HEK293T (cell line): ENCODE measurements at regions not wholly inside any gene's neighbourhood (a gene's known extent, or its start where the extent isn't known, plus 50 kb on each side); places are given as distances from the start of the nearest gene placed in this dataset.
"Not testable (repeated sequence)": the region's sequence is repeated elsewhere in the genome, so short reads cannot be mapped to it uniquely, and the experiment has no call there.

Experiments used
- CTCF ChIA-PET: fragments of 350-600 bp; formaldehyde crosslinking; extraction: SDS; loops from one replicate; lab custom pipeline; 2021; ENCODE audit warnings: antibody characterized with exemption, inconsistent platforms; lab: Yijun Ruan, JAX
- POLR2A ChIA-PET: fragments of 350-600 bp; formaldehyde crosslinking; extraction: SDS; loops from one replicate; lab custom pipeline; 2020; ENCODE audit warnings: antibody characterized with exemption, inconsistent platforms; lab: Yijun Ruan, JAX
- DNase-seq: peaks from one replicate; pipeline ENCODE4 v3.0.0; 2012; ENCODE audit warnings: mixed read lengths; ENCODE audit errors: extremely low spot score
- ARNT ChIP-seq: fragments of 450-650 bp; IDR thresholded peaks from 2 replicates; pipeline ENCODE4 v1.6.1; 2017; ENCODE audit warnings: mild to moderate bottlenecking
- BHLHE40 ChIP-seq: fragments of 450-650 bp; IDR thresholded peaks from 2 replicates; pipeline ENCODE4 v1.6.1; 2016; ENCODE audit warnings: mild to moderate bottlenecking, moderate library complexity, borderline replicate concordance
- CTBP1 ChIP-seq: fragments of 450-650 bp; IDR thresholded peaks from 2 replicates; pipeline ENCODE4 v1.6.1; 2016; ENCODE audit warnings: borderline replicate concordance
- ELF4 ChIP-seq: fragments of 450-650 bp; IDR thresholded peaks from 2 replicates; pipeline ENCODE4 v1.6.1; 2017; ENCODE audit warnings: antibody characterized with exemption
- FOXA1 ChIP-seq: fragments of 450-650 bp; IDR thresholded peaks from 2 replicates; pipeline ENCODE4 v1.6.1; 2016; ENCODE audit warnings: mild to moderate bottlenecking
- FOXK2 ChIP-seq: fragments of 450-650 bp; IDR thresholded peaks from 2 replicates; pipeline ENCODE4 v1.6.1; 2016; ENCODE audit warnings: mild to moderate bottlenecking
- FOXM1 ChIP-seq: fragments of 450-650 bp; IDR thresholded peaks from 2 replicates; pipeline ENCODE4 v1.6.1; 2017; ENCODE audit warnings: mild to moderate bottlenecking, borderline replicate concordance
- HDGF ChIP-seq: fragments of 450-650 bp; IDR thresholded peaks from 2 replicates; pipeline ENCODE4 v1.6.1; 2017; ENCODE audit warnings: antibody characterized with exemption, borderline replicate concordance
- L3MBTL2 ChIP-seq: fragments of 450-650 bp; conservative IDR thresholded peaks from 2 replicates; pipeline ENCODE4 v1.6.1; 2016; ENCODE audit warnings: mild to moderate bottlenecking
- LEF1 ChIP-seq: fragments of 450-650 bp; IDR thresholded peaks from 2 replicates; pipeline ENCODE4 v1.6.1; 2017; ENCODE audit warnings: mild to moderate bottlenecking, borderline replicate concordance
- NFRKB ChIP-seq: fragments of 450-650 bp; IDR thresholded peaks from 2 replicates; pipeline ENCODE4 v1.6.1; 2016; ENCODE audit warnings: mild to moderate bottlenecking, moderate library complexity
- SP1 ChIP-seq: fragments of 450-650 bp; IDR thresholded peaks from 2 replicates; pipeline ENCODE4 v1.6.1; 2017
- SUZ12 ChIP-seq: fragments of 450-650 bp; IDR thresholded peaks from 2 replicates; pipeline ENCODE4 v1.6.1; 2016; ENCODE audit warnings: mild to moderate bottlenecking
- TARDBP ChIP-seq: fragments of 450-650 bp; IDR thresholded peaks from 2 replicates; pipeline ENCODE4 v1.6.1; 2016
- ZNF384 ChIP-seq: fragments of 450-650 bp; IDR thresholded peaks from 2 replicates; pipeline ENCODE4 v1.6.1; 2016
- TF ChIP-seq, protein P1 (sequence below): fragments of 450-650 bp; IDR thresholded peaks from 2 replicates; pipeline ENCODE4 v1.6.1; 2016

DNA sequence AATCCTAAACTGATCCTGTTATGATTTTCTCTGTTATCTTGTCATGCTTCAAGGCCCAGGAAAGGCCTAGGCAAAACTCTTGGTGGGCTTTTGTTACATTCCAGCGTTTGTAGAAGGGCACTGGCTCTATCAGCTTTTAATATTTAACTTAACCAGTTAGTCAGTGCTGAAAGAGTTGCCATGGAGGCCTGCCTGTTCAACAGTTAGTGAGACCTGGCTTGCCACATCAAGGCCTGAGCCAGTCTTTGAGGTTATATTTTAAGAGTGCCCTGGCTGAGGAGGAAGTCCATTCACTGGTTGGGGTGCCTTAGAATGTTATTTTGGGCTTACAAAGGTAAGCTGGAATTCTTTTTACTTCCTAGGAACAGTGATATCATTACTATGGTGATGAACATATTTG, 144.1 kb upstream of the NRG3 start:
- DNase-seq, result no peak
- ChIA-PET CTCF (no interaction called here), POLR2A (no interaction called here)
- TF ChIP-seq, protein P1, sequence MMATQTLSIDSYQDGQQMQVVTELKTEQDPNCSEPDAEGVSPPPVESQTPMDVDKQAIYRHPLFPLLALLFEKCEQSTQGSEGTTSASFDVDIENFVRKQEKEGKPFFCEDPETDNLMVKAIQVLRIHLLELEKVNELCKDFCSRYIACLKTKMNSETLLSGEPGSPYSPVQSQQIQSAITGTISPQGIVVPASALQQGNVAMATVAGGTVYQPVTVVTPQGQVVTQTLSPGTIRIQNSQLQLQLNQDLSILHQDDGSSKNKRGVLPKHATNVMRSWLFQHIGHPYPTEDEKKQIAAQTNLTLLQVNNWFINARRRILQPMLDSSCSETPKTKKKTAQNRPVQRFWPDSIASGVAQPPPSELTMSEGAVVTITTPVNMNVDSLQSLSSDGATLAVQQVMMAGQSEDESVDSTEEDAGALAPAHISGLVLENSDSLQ, result no peak
- TF ChIP-seq FOXM1 (no peak), FOXA1 (no peak), LEF1 (no peak), TARDBP (no peak), NFRKB (no peak), SP1 (no peak), ZNF384 (no peak), ARNT (no peak), BHLHE40 (no peak), CTBP1 (no peak), ELF4 (no peak), L3MBTL2 (no peak), HDGF (no peak)

DNA sequence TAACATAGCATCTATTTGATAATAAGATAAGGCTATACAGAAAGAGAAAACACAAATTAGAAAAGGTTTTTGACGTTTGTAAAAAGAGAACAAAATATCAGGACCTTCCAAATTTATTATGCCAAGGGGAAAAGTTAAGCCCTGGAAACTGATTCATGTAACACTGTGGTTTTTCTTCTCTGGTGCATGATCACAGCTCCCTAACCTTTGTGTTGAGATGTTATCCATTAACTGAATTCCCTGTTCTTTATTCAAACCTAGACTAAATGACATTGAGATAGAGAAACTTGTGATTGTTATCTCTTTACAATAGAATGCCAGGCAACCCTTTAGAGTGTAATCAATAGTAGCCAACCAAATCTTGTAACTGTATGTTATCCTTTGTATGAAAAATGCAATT, 141.5 kb upstream of the NRG3 start:
- TF ChIP-seq BHLHE40 (no peak), SP1 (no peak), CTBP1 (no peak), ARNT (no peak), NFRKB (no peak), TARDBP (no peak), FOXM1 (no peak), HDGF (no peak), FOXA1 (no peak), LEF1 (no peak), ELF4 (no peak), FOXK2 (no peak), SUZ12 (no peak), L3MBTL2 (no peak), ZNF384 (no peak)
- TF ChIP-seq, protein P1, result no peak
- POLR2A ChIA-PET, result no interaction called here
- CTCF ChIA-PET, result no interaction called here
- no peak for DNase-seq

DNA sequence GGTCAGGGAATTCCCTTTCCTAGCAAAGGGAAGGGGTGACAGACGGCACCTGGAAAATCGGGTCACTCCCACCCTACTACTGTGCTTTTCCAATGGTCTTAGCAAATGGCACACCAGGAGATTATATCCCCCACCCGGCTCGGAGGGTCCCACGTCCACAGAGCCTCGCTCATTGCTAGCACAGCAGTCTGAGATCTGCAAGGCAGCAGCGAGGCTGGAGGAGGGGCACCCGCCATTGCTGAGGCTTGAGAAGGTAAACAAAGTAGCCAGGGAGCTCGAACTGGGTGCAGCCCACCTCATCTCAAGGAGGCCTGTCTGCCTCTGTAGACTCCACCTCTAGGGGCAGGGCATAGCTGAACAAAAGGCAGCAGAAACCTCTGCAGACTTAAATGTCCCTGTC, 139.8 kb upstream of the NRG3 start:
- DNase-seq, CTCF ChIA-PET, POLR2A ChIA-PET: not testable (repeated sequence)

DNA sequence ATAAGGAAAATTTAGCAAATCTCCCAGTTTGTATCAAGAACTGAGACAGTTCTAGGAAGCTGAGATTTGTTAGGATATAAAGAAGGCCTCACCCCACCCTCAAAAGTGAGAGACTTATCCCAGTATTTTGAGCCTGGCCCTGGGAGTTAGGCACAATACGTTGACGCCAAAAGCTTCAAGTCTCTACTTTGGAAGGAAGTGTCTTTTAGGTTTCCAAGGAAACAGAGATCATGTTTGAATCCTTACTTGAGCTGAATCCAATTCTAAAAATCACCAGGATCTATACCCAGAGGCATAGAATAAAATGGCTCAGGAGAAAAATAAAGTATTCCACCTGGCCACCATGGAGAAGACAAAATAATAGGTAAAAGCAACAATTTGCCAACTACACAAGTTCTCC, 115.9 kb upstream of the NRG3 start:
- DNase-seq, result no peak
- ChIA-PET POLR2A (no interaction called here), CTCF (no interaction called here)
- no peak for TF ChIP-seq ELF4
- TF ChIP-seq NFRKB, result no peak
- no peak for TF ChIP-seq FOXM1
- TF ChIP-seq ARNT, result no peak
- no peak for TF ChIP-seq SUZ12

DNA sequence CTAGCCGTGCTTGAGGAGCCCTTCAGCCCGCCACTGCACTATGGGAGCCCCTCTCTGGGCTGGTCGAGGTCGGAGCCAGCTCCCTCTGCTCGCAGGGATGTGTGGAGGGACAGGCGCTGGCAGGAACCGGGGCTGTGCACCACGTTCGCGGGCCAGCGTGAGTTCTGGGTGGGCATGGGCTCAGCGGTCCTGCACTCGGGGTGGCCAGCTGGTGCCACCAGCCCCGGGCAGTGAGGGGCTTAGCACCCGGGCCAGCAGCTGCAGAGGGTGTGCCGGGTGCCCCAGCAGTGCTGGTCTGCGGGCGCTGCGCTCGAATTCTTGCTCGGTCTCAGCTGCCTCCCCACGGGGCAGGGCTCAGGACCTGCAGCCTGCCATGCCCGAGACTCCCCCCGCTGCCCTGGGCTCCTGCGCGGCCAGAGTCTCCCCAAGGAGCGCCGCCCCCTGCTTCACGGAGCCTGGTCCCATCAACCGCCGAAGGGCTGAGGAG, 90.8 kb upstream of the NRG3 start:
- no peak for TF ChIP-seq HDGF
- ChIA-PET CTCF (no interaction called here), POLR2A (no interaction called here)
- no peak for DNase-seq

DNA sequence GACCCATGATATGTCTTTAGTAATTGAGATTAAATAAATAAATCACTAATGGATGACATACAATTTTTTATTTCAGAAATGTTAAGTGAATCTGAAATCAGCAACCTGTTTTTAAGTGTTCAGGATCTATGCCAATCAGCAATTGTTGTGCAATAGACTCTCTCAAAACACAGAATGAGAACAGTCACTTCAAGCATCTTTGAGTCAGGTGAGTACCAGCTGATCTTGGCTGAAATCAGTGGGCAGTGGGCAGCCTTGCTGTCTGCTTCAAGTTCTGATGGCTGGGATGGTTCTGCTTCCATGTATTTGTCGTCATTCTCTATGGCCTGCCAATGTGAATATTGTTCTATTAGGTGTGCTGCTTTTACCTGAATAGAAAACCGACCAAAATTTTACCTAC, 82.3 kb upstream of the NRG3 start:
- CTCF ChIA-PET, result no interaction called here

DNA sequence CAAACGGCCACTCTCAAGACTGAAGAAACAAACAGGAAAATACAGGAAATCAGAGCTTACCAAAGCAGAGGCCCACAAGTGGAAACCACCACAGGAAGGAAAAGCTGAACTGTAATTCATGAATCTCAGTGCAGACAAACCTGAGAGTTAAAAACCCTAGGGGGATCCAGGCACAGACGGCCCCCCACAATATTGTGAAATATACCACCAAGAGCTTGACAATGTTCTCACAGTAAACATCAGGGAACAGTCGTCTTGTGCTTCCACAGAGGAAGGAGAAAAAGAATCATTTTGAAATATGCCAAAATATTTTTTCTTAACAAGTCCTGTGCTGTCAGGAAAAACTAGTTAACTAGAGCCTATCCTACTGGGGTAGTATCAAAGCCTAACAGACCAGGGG, 68.2 kb upstream of the NRG3 start:
- DNase-seq, result no peak
- TF ChIP-seq ZNF384, result no peak
- TF ChIP-seq CTBP1, result no peak
- TF ChIP-seq ELF4, result no peak
- TF ChIP-seq SUZ12, result no peak
- no peak for TF ChIP-seq FOXM1
- no peak for TF ChIP-seq L3MBTL2
- no peak for TF ChIP-seq SP1
- TF ChIP-seq HDGF, result no peak
- TF ChIP-seq TARDBP, result no peak
- POLR2A ChIA-PET, result no interaction called here
- CTCF ChIA-PET, result no interaction called here

More for the DNA sequence above, 82.3 kb upstream of the NRG3 start:
- POLR2A ChIA-PET, result no interaction called here
- TF ChIP-seq CTBP1 (no peak), ZNF384 (no peak), ARNT (no peak), FOXM1 (no peak), FOXK2 (no peak)
- no peak for DNase-seq

DNA sequence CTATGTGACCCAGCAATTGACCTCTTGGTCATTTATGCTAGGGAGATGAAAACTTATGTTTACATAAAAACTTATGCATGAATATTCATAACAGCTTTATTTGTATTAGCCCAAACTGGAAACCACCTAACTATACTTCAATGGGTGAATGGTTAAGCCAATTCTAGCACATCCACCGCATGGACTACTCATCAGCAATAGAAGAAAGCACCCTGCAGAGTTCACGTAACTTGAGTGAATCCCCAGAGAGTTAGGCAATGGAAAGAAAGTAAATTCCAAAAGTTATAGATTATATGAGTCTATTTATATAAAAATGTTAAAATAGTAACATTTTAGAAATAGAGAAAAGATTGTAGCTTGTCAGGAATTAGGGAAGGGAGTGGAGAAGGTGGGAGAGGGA, 60.2 kb upstream of the NRG3 start:
- ChIA-PET POLR2A (no interaction called here), CTCF (no interaction called here)
- DNase-seq, result no peak
- TF ChIP-seq CTBP1 (no peak), HDGF (no peak), ELF4 (no peak), FOXM1 (no peak), SP1 (no peak), FOXK2 (no peak)
